SH-SY5Y (cell line): ENCODE measurements at regions not wholly inside any gene's neighbourhood (a gene's known extent, or its start where the extent isn't known, plus 50 kb on each side); places are given as distances from the start of the nearest gene placed in this dataset.

Experiments
- GATA2 ChIP-seq: IDR thresholded peaks from 2 replicates; pipeline ENCODE4 v1.6.1; 2011; ENCODE audit warnings: mild to moderate bottlenecking, low read depth, low read length
- GATA3 ChIP-seq: IDR thresholded peaks from 2 replicates; pipeline ENCODE4 v1.6.1; 2011; ENCODE audit warnings: low read depth, mild to moderate bottlenecking, low read length, moderate library complexity

- no peak for TF ChIP-seq GATA2
- no peak for TF ChIP-seq GATA3
These were observed 188.5 kb upstream of the E2F8 start for GRCh38 chr11:19429108-19429760.

GRCh38 chr11:19428206-19429002 lies 187.7 kb upstream of the E2F8 start:
- no peak for TF ChIP-seq GATA3
- TF ChIP-seq GATA2 = no peak

GRCh38 chr11:19426756-19427403 lies 186.1 kb upstream of the E2F8 start:
- TF ChIP-seq GATA3 (no peak), GATA2 (no peak)

GRCh38 chr11:19426011-19426755 lies 185.4 kb upstream of the E2F8 start:
- no peak for TF ChIP-seq GATA2
- TF ChIP-seq GATA3 = no peak

GRCh38 chr11:19422276-19422675 lies 181.5 kb upstream of the E2F8 start:
- TF ChIP-seq GATA3 (no peak), GATA2 (no peak)

- no peak for TF ChIP-seq GATA2
- TF ChIP-seq GATA3 = no peak
These were observed 180.3 kb upstream of the E2F8 start for GRCh38 chr11:19420868-19421533.

GRCh38 chr11:19419808-19420207 lies 179.1 kb upstream of the E2F8 start:
- TF ChIP-seq GATA2 (no peak), GATA3 (no peak)

- no peak for TF ChIP-seq GATA3
These were observed 178.4 kb upstream of the E2F8 start for GRCh38 chr11:19419021-19419750.

GRCh38 chr11:19418221-19418620 lies 177.5 kb upstream of the E2F8 start:
- TF ChIP-seq GATA3 (no peak), GATA2 (no peak)

- no peak for TF ChIP-seq GATA3
- no peak for TF ChIP-seq GATA2
These were observed 169.3 kb upstream of the E2F8 start for GRCh38 chr11:19410032-19410431.

- TF ChIP-seq GATA2 = no peak
- TF ChIP-seq GATA3 = no peak
These were observed 168.6 kb upstream of the E2F8 start for GRCh38 chr11:19409307-19409706.

- TF ChIP-seq GATA3 = no peak
- no peak for TF ChIP-seq GATA2
These were observed 167.0 kb upstream of the E2F8 start for GRCh38 chr11:19407677-19408270.

GRCh38 chr11:19405966-19406365 lies 165.2 kb upstream of the E2F8 start:
- TF ChIP-seq GATA3 (no peak), GATA2 (no peak)
